ENCODE measurements at regions not wholly inside any gene's neighbourhood (a gene's known extent, or its start where the extent isn't known, plus 50 kb on each side); places are given as distances from the start of the nearest gene placed in this dataset.

DNA sequence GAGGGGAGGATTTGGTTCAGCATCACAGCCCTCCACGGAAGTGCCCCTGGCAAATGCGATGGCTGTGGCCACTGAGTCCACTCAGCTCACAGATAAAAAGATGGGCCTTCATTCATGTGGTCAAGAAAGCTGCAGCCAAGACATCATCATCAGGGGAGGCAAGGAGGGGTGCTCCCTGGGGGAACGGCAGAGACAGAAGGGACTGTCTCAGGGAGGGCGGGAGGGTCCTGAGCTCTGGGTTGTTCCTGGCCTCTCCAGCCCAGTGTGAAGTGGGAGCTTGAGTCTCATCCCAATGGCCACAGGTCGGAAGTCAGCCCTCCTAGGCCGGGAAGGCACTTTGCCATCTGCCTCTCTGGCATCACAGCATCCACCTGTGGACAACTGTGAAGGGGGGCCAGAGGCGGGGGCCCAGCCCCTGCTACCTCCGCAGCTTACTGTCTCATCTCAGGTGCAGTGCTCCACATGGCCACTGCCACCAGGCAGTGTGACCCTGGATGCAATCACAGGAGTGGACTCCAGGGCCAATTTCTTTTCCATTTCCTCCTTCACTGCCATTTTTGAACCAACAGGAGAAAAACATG is 137.8 kb upstream of the SOX1 start:
- TF ChIP-seq, protein P1, sequence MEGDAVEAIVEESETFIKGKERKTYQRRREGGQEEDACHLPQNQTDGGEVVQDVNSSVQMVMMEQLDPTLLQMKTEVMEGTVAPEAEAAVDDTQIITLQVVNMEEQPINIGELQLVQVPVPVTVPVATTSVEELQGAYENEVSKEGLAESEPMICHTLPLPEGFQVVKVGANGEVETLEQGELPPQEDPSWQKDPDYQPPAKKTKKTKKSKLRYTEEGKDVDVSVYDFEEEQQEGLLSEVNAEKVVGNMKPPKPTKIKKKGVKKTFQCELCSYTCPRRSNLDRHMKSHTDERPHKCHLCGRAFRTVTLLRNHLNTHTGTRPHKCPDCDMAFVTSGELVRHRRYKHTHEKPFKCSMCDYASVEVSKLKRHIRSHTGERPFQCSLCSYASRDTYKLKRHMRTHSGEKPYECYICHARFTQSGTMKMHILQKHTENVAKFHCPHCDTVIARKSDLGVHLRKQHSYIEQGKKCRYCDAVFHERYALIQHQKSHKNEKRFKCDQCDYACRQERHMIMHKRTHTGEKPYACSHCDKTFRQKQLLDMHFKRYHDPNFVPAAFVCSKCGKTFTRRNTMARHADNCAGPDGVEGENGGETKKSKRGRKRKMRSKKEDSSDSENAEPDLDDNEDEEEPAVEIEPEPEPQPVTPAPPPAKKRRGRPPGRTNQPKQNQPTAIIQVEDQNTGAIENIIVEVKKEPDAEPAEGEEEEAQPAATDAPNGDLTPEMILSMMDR (IDR thresholded peaks at IDR 0.05), result no peak
- TF ChIP-seq POLR2A (IDR thresholded peaks at IDR 0.05), result no peak
- TF ChIP-seq POLR2AphosphoS5 (IDR thresholded peaks at IDR 0.05), result no peak
- TF ChIP-seq EP300 (IDR thresholded peaks at IDR 0.05), result no peak
